Neural progenitor cell (in vitro differentiated cells): ENCODE measurements at regions not wholly inside any gene's neighbourhood (a gene's known extent, or its start where the extent isn't known, plus 50 kb on each side); places are given as distances from the start of the nearest gene placed in this dataset.
"Not testable (repeated sequence)": the region's sequence is repeated elsewhere in the genome, so short reads cannot be mapped to it uniquely, and the experiment has no call there.

Experiments
- DNase-seq: peaks from one replicate; pipeline ENCODE4 v3.0.0-alpha.2; 2016; ENCODE audit warnings: low spot score
- H2AFZ ChIP-seq: fragments of 200-600 bp; sonication (generic); replicated peaks from 2 replicates; pipeline ENCODE4 v1.6.1; 2016; ENCODE audit warnings: antibody characterized with exemption
- H3F3A ChIP-seq: fragments of 200-600 bp; sonication (generic); 2 replicates; pipeline ENCODE4 v1.6.1; 2016; ENCODE audit warnings: antibody characterized with exemption, low read depth
- H3K27ac ChIP-seq: fragments of 200-600 bp; sonication (generic); 2 replicates; pipeline ENCODE4 v1.5.1; 2016; ENCODE audit warnings: mild to moderate bottlenecking
- H3K27me3 ChIP-seq: fragments of 200-600 bp; sonication (generic); 2 replicates; pipeline ENCODE4 v1.6.1; 2016; ENCODE audit warnings: mild to moderate bottlenecking, moderate library complexity
- H3K36me3 ChIP-seq: fragments of 200-600 bp; sonication (generic); 2 replicates; pipeline ENCODE4 v1.5.1; 2016
- H3K4me1 ChIP-seq: fragments of 200-600 bp; sonication (generic); 2 replicates; pipeline ENCODE4 v1.6.1; 2016; ENCODE audit warnings: mixed run types
- H3K4me2 ChIP-seq: fragments of 200-600 bp; sonication (generic); 2 replicates; pipeline ENCODE4 v1.6.1; 2016
- H3K4me3 ChIP-seq: fragments of 200-600 bp; sonication (generic); 2 replicates; pipeline ENCODE4 v1.5.1; 2016
- H3K79me2 ChIP-seq: fragments of 200-600 bp; sonication (generic); 2 replicates; pipeline ENCODE4 v1.6.1; 2016; ENCODE audit warnings: low read depth
- H3K9ac ChIP-seq: fragments of 200-600 bp; sonication (generic); 2 replicates; pipeline ENCODE4 v1.6.1; 2016
- H3K9me3 ChIP-seq: fragments of 200-600 bp; sonication (generic); 2 replicates; pipeline ENCODE4 v1.5.1; 2016; ENCODE audit warnings: low read depth
- H4K20me1 ChIP-seq: fragments of 200-600 bp; sonication (generic); 2 replicates; pipeline ENCODE4 v1.6.1; 2016; ENCODE audit warnings: low read depth
- H3K27ac Mint-ChIP-seq: 3 replicates; pipeline ENCODE4 v1.8.0; 2021; ENCODE audit warnings: mixed read lengths
- H3K27me3 Mint-ChIP-seq: 2 replicates; pipeline ENCODE4 v1.8.0; 2022; ENCODE audit warnings: low read depth, mild to moderate bottlenecking, inconsistent platforms, moderate library complexity, mixed read lengths; ENCODE audit not compliant: insufficient read depth
- H3K36me3 Mint-ChIP-seq: 3 replicates; pipeline ENCODE4 v1.8.0; 2021; ENCODE audit warnings: mixed read lengths
- H3K4me1 Mint-ChIP-seq: 3 replicates; pipeline ENCODE4 v1.8.0; 2021; ENCODE audit warnings: mixed read lengths
- H3K4me3 Mint-ChIP-seq: 3 replicates; pipeline ENCODE4 v1.8.0; 2021; ENCODE audit warnings: mild to moderate bottlenecking, moderate library complexity, mixed read lengths
- H3K9me3 Mint-ChIP-seq: 3 replicates; pipeline ENCODE4 v1.8.0; 2020; ENCODE audit warnings: mixed read lengths
- CTCF ChIP-seq: fragments of 200-600 bp; sonication (generic); IDR thresholded peaks from 2 replicates; pipeline ENCODE4 v1.5.1; 2017; ENCODE audit warnings: antibody characterized with exemption, mild to moderate bottlenecking
- EZH2 ChIP-seq: fragments of 200-600 bp; sonication (generic); IDR thresholded peaks from 2 replicates; pipeline ENCODE4 v1.6.1; 2017; ENCODE audit warnings: antibody characterized with exemption, mild to moderate bottlenecking, moderate library complexity
- EZH2phosphoT487 ChIP-seq: fragments of 200-600 bp; sonication (generic); IDR thresholded peaks from 2 replicates; pipeline ENCODE4 v1.6.1; 2017; ENCODE audit warnings: antibody characterized with exemption

- no peak overlapping the region for H3K27ac ChIP-seq
- Mint-ChIP-seq H3K4me1 (peaks cover 22% of the 10 kb centered on the region), H3K27ac (no peak overlapping the region), H3K27me3 (peaks cover 3% of the 10 kb centered on the region), H3K36me3 (no peaks in the 10 kb centered on the region), H3K4me3 (no peak overlapping the region), H3K9me3 (peaks cover 2% of the 10 kb centered on the region)
- H3K27me3 ChIP-seq, result no peaks in the 10 kb centered on the region
- H3K9ac ChIP-seq, result no peak overlapping the region
- TF ChIP-seq CTCF (no peak), EZH2phosphoT487 (no peak)
- no peak overlapping the region for H3K4me2 ChIP-seq
- DNase-seq, result no peak
- peaks cover 4% of the 10 kb centered on the region for H3K4me1 ChIP-seq
- H3F3A ChIP-seq, result no peaks in the 10 kb centered on the region
- no peaks in the 10 kb centered on the region for H3K36me3 ChIP-seq
- H3K79me2 ChIP-seq, result no peaks in the 10 kb centered on the region
- H4K20me1 ChIP-seq, result no peaks in the 10 kb centered on the region
- H3K9me3 ChIP-seq, result no peaks in the 10 kb centered on the region
- H3K4me3 ChIP-seq, result no peak overlapping the region
- H2AFZ ChIP-seq, result no peak overlapping the region
Measured at GRCh38 chr6:1474205-1474604, 84.8 kb downstream of the FOXF2 start.

- TF ChIP-seq CTCF, result no peak
- TF ChIP-seq EZH2, result no peak
- TF ChIP-seq EZH2phosphoT487, result no peak
- H3K27ac Mint-ChIP-seq, result no peak overlapping the region
Measured at GRCh38 chr6:1475174-1475573, 85.8 kb downstream of the FOXF2 start.

GRCh38 chr6:1477432-1478090 lies 88.2 kb downstream of the FOXF2 start:
- H2AFZ ChIP-seq, result no peak overlapping the region
- no peaks in the 10 kb centered on the region for H3K79me2 ChIP-seq
- peaks cover 4% of the 10 kb centered on the region for H3K4me1 ChIP-seq
- H3K4me1 Mint-ChIP-seq, result peaks cover 35% of the 10 kb centered on the region
- TF ChIP-seq EZH2phosphoT487, result no peak
- no peak for TF ChIP-seq CTCF
- TF ChIP-seq EZH2, result no peak
- H3F3A ChIP-seq, result no peaks in the 10 kb centered on the region
- H3K9me3 ChIP-seq, result no peaks in the 10 kb centered on the region
- no peaks in the 10 kb centered on the region for H3K36me3 Mint-ChIP-seq
- H3K27ac ChIP-seq, result no peak overlapping the region
- H3K4me3 ChIP-seq, result no peak overlapping the region
- no peak for DNase-seq
- H4K20me1 ChIP-seq, result no peaks in the 10 kb centered on the region
- no peaks in the 10 kb centered on the region for H3K27me3 ChIP-seq
- no peak overlapping the region for H3K9ac ChIP-seq
- H3K36me3 ChIP-seq, result no peaks in the 10 kb centered on the region
- peaks cover 15% of the 10 kb centered on the region for H3K27me3 Mint-ChIP-seq
- H3K4me3 Mint-ChIP-seq, result no peak overlapping the region
- no peak overlapping the region for H3K4me2 ChIP-seq
- no peak overlapping the region for H3K27ac Mint-ChIP-seq
- peaks cover 2% of the 10 kb centered on the region for H3K9me3 Mint-ChIP-seq

More at GRCh38 chr6:1475174-1475573, 85.8 kb downstream of the FOXF2 start:
- Histone ChIP-seq H3K4me3 (no peak overlapping the region), H3K36me3 (no peaks in the 10 kb centered on the region), H3K27ac (no peak overlapping the region), H4K20me1 (no peaks in the 10 kb centered on the region), H3K4me1 (peaks cover 4% of the 10 kb centered on the region), H3K4me2 (no peak overlapping the region), H2AFZ (no peak overlapping the region), H3K27me3 (no peaks in the 10 kb centered on the region), H3F3A (no peaks in the 10 kb centered on the region), H3K9me3 (no peaks in the 10 kb centered on the region), H3K9ac (no peak overlapping the region), H3K79me2 (no peaks in the 10 kb centered on the region)
- H3K4me1 Mint-ChIP-seq, result peaks cover 21% of the 10 kb centered on the region
- peaks cover 7% of the 10 kb centered on the region for H3K27me3 Mint-ChIP-seq
- peaks cover 2% of the 10 kb centered on the region for H3K9me3 Mint-ChIP-seq
- no peak for DNase-seq
- no peak overlapping the region for H3K4me3 Mint-ChIP-seq
- H3K36me3 Mint-ChIP-seq, result no peaks in the 10 kb centered on the region

- not testable (repeated sequence) for H3K4me3 Mint-ChIP-seq, H3K27ac ChIP-seq, H3K27me3 ChIP-seq, H3K9ac ChIP-seq, H3K4me2 ChIP-seq, H3K4me3 ChIP-seq, H3K79me2 ChIP-seq, H4K20me1 ChIP-seq, H3K4me1 ChIP-seq, H3K36me3 ChIP-seq, H3K9me3 Mint-ChIP-seq, H3K36me3 Mint-ChIP-seq, H2AFZ ChIP-seq, H3F3A ChIP-seq, DNase-seq, H3K27ac Mint-ChIP-seq, H3K9me3 ChIP-seq
- Mint-ChIP-seq H3K4me1 (peaks cover 29% of the 10 kb centered on the region), H3K27me3 (peaks cover 13% of the 10 kb centered on the region)
Measured at GRCh38 chr6:1478163-1478826, 88.9 kb downstream of the FOXF2 start.
